ENCODE measurements at regions not wholly inside any gene's neighbourhood (a gene's known extent, or its start where the extent isn't known, plus 50 kb on each side); places are given as distances from the start of the nearest gene placed in this dataset.

DNA sequence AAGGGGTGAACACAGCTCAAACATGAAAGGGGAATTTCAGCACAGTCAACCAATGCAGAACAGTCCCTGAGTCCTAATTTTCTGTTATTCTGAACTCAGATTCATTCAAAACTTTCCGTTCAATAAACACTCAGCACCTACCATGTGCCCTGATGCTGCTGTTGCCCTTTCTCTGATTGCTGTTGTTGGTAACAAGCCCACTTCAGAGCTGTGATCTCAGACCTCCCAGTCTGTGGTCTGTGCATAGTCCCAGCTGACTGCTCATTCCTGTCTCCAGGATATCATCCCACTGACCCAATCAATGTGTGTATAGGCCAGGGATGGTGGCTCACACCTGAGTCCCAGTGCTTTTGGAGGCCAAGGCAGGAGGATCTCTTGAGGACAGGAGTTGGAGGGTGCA lies 82.7 kb upstream of the SLC35G4 start:
- TF ChIP-seq, protein P1, sequence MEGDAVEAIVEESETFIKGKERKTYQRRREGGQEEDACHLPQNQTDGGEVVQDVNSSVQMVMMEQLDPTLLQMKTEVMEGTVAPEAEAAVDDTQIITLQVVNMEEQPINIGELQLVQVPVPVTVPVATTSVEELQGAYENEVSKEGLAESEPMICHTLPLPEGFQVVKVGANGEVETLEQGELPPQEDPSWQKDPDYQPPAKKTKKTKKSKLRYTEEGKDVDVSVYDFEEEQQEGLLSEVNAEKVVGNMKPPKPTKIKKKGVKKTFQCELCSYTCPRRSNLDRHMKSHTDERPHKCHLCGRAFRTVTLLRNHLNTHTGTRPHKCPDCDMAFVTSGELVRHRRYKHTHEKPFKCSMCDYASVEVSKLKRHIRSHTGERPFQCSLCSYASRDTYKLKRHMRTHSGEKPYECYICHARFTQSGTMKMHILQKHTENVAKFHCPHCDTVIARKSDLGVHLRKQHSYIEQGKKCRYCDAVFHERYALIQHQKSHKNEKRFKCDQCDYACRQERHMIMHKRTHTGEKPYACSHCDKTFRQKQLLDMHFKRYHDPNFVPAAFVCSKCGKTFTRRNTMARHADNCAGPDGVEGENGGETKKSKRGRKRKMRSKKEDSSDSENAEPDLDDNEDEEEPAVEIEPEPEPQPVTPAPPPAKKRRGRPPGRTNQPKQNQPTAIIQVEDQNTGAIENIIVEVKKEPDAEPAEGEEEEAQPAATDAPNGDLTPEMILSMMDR (IDR thresholded peaks at IDR 0.05; ENCODE audit: low read depth, low read length), result no peak
- no peak for TF ChIP-seq EZH2phosphoT487 (IDR thresholded peaks at IDR 0.05; ENCODE audit: low read depth)

Measured in OCI-LY3 (cell line).